Tibial artery (tissue), 4 donors: ENCODE measurements at regions not wholly inside any gene's neighbourhood (a gene's known extent, or its start where the extent isn't known, plus 50 kb on each side); places are given as distances from the start of the nearest gene placed in this dataset.

Experiments
- DNase-seq, 2 donors: peaks; one replicate each; pipeline ENCODE4 v3.0.0-alpha.2; 2019
- H3K27ac ChIP-seq, 2 donors: fragments of 200-600 bp; sonication (generic) in 1 of 2; 1 replicate in 1 of 2; 2 replicates in 1 of 2; pipeline ENCODE4 v1.5.1; 2018 to 2019; ENCODE audit warnings: mild to moderate bottlenecking in 1 of 2
- H3K27me3 ChIP-seq, 2 donors: fragments of 200-600 bp; sonication (generic) in 1 of 2; one replicate each; pipeline versions ENCODE4 v1.5.1 to v1.6.0; 2016 to 2019
- H3K36me3 ChIP-seq, 3 donors: fragments of 200-600 bp; sonication (generic) in 2 of 3; one replicate each; pipeline ENCODE4 v1.5.1; 2016 to 2019; ENCODE audit warnings: mild to moderate bottlenecking in 2 of 3
- H3K4me1 ChIP-seq, 4 donors: fragments of 200-600 bp; sonication (generic) in 2 of 4; 1 replicate in 3 of 4; 2 replicates in 1 of 4; pipeline ENCODE4 v1.5.1; 2016 to 2019
- H3K4me3 ChIP-seq, 2 donors: fragments of 200-600 bp; sonication (generic) in 1 of 2; 1 replicate in 1 of 2; 2 replicates in 1 of 2; pipeline ENCODE4 v1.5.1; 2018 to 2019; ENCODE audit warnings: mild to moderate bottlenecking in 2 of 2
- H3K9me3 ChIP-seq, 3 donors: fragments of 200-600 bp; sonication (generic) in 1 of 3; one replicate each; pipeline ENCODE4 v1.5.1; 2016 to 2019
- intact Hi-C: fragments of 100-400 bp; cut with DNase I; formaldehyde crosslinking; loops from one replicate; pipeline ENCODE4 v1.15.0; 2023; ENCODE audit warnings: low total_unique reads
- TF ChIP-seq, protein P1 (sequence below), 2 experiments: fragments of 200-600 bp in 1 of 2; fragments of 450-650 bp in 1 of 2; IDR thresholded peaks; one replicate each; pipeline ENCODE4 v1.5.1; 2017 to 2019; ENCODE audit warnings: antibody characterized with exemption in 2 of 2, mild to moderate bottlenecking in 1 of 2, moderate library complexity in 1 of 2

GRCh38 chr12:11969437-11970154 is 101.1 kb upstream of the BCL2L14 start:
- Histone ChIP-seq H3K27me3 (no peaks in the 10 kb centered on the region), H3K4me3 (no peak overlapping the region), H3K4me1 (no peaks in the 10 kb centered on the region), H3K27ac (no peak overlapping the region), H3K9me3 (no peaks in the 10 kb centered on the region), H3K36me3 (no peaks in the 10 kb centered on the region)
- intact Hi-C loops: no loop called here
- TF ChIP-seq, protein P1, sequence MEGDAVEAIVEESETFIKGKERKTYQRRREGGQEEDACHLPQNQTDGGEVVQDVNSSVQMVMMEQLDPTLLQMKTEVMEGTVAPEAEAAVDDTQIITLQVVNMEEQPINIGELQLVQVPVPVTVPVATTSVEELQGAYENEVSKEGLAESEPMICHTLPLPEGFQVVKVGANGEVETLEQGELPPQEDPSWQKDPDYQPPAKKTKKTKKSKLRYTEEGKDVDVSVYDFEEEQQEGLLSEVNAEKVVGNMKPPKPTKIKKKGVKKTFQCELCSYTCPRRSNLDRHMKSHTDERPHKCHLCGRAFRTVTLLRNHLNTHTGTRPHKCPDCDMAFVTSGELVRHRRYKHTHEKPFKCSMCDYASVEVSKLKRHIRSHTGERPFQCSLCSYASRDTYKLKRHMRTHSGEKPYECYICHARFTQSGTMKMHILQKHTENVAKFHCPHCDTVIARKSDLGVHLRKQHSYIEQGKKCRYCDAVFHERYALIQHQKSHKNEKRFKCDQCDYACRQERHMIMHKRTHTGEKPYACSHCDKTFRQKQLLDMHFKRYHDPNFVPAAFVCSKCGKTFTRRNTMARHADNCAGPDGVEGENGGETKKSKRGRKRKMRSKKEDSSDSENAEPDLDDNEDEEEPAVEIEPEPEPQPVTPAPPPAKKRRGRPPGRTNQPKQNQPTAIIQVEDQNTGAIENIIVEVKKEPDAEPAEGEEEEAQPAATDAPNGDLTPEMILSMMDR (IDR thresholded peaks at IDR 0.05): no peak
- no peak for DNase-seq

- no peaks in the 10 kb centered on the region for H3K27me3 ChIP-seq
- intact Hi-C loops: no loop called here
- no peak for DNase-seq
- no peak overlapping the region for H3K4me3 ChIP-seq
- H3K27ac ChIP-seq: no peak overlapping the region
- no peaks in the 10 kb centered on the region for H3K4me1 ChIP-seq
- TF ChIP-seq, protein P1 (IDR thresholded peaks at IDR 0.05): no peak
- H3K36me3 ChIP-seq: no peaks in the 10 kb centered on the region
- no peaks in the 10 kb centered on the region for H3K9me3 ChIP-seq
Observed at GRCh38 chr12:11970155-11970520, 100.6 kb upstream of the BCL2L14 start.

GRCh38 chr12:11973396-11973795 is 97.3 kb upstream of the BCL2L14 start:
- no peaks in the 10 kb centered on the region for H3K36me3 ChIP-seq
- TF ChIP-seq, protein P1 (IDR thresholded peaks at IDR 0.05): no peak
- H3K27me3 ChIP-seq: no peaks in the 10 kb centered on the region
- no peak overlapping the region for H3K4me3 ChIP-seq
- H3K4me1 ChIP-seq: no peaks in the 10 kb centered on the region
- intact Hi-C loops: no loop called here
- no peak overlapping the region for H3K27ac ChIP-seq
- no peak for DNase-seq
- H3K9me3 ChIP-seq: no peaks in the 10 kb centered on the region

DNA sequence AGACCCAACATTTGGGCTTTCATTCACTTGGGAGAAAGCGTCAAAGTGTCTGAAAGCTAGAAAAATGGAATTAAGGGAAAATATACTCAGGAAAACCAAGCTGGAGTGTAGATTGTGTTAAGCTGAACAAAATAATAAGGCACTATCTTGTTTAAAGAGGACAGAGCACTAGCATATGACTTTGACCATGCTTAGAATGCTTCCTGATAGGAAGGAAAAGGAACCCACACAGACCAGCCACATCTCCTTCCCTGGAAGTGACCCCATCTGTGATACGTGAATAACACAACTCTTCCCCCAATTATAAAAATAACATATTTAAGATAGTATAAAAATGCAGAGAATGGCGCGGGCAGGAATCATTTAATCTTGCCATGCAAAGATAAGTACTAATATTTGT is 94.7 kb upstream of the BCL2L14 start:
- Histone ChIP-seq H3K36me3 (no peaks in the 10 kb centered on the region), H3K27me3 (no peaks in the 10 kb centered on the region), H3K4me1 (no peaks in the 10 kb centered on the region), H3K4me3 (no peak overlapping the region), H3K9me3 (no peaks in the 10 kb centered on the region), H3K27ac (no peak overlapping the region)
- TF ChIP-seq, protein P1 (IDR thresholded peaks at IDR 0.05): no peak
- intact Hi-C loops: no loop called here
- DNase-seq: no peak

GRCh38 chr12:11978726-11979384 is 91.9 kb upstream of the BCL2L14 start:
- Histone ChIP-seq H3K4me3 (no peak overlapping the region), H3K4me1 (no peaks in the 10 kb centered on the region), H3K27ac (no peak overlapping the region), H3K27me3 (no peaks in the 10 kb centered on the region), H3K9me3 (no peaks in the 10 kb centered on the region), H3K36me3 (no peaks in the 10 kb centered on the region)
- TF ChIP-seq, protein P1 (IDR thresholded peaks at IDR 0.05): no peak
- intact Hi-C loops: no loop called here
- no peak for DNase-seq
